HG03521 (cell line): ENCODE measurements at regions not wholly inside any gene's neighbourhood (a gene's known extent, or its start where the extent isn't known, plus 50 kb on each side); places are given as distances from the start of the nearest gene placed in this dataset.
A peak's percentile ranks its signal among the peaks of the same experiment; 100 is the strongest.
"Not testable (repeated sequence)": the region's sequence is repeated elsewhere in the genome, so short reads cannot be mapped to it uniquely, and the experiment has no call there.

ENCODE experiments used
- ATAC-seq: cut with Tn5 transposase; IDR thresholded peaks from one replicate; pipeline ENCODE4 v1.9.1; 2021; ENCODE audit warnings: mild to moderate bottlenecking, moderate library complexity; ENCODE audit not compliant: unreplicated experiment

GRCh38 chr7:121531175-121532070, 135.3 kb upstream of the FAM3C start:
- ATAC-seq, result no peak

- ATAC-seq, result peak; percentile 98
These were observed 134.4 kb upstream of the FAM3C start for GRCh38 chr7:121530227-121531174.

GRCh38 chr7:121529003-121529402, 132.9 kb upstream of the FAM3C start:
- no peak for ATAC-seq

GRCh38 chr7:121526210-121526609, 130.1 kb upstream of the FAM3C start:
- ATAC-seq, result not testable (repeated sequence)

GRCh38 chr7:121525155-121525819, 129.2 kb upstream of the FAM3C start:
- ATAC-seq, result no peak

- no peak for ATAC-seq
These were observed 125.7 kb upstream of the FAM3C start for GRCh38 chr7:121521711-121522400.

- no peak for ATAC-seq
These were observed 124.8 kb upstream of the FAM3C start for GRCh38 chr7:121520911-121521310.

- ATAC-seq, result peak; percentile 76
These were observed 123.7 kb upstream of the FAM3C start for GRCh38 chr7:121519548-121520521.

- no peak for ATAC-seq
These were observed 121.5 kb upstream of the FAM3C start for GRCh38 chr7:121517591-121517990.

- ATAC-seq, result no peak
These were observed 120.7 kb upstream of the FAM3C start for GRCh38 chr7:121516821-121517220.

- no peak for ATAC-seq
These were observed 119.7 kb upstream of the FAM3C start for GRCh38 chr7:121515630-121516401.

GRCh38 chr7:121515229-121515628, 119.1 kb upstream of the FAM3C start:
- ATAC-seq, result no peak

GRCh38 chr7:121513105-121513504, 117.0 kb upstream of the FAM3C start:
- ATAC-seq, result no peak

- ATAC-seq, result no peak
These were observed 114.9 kb upstream of the FAM3C start for GRCh38 chr7:121510858-121511482.

GRCh38 chr7:121510302-121510701, 114.2 kb upstream of the FAM3C start:
- ATAC-seq, result no peak

- no peak for ATAC-seq
These were observed 109.6 kb upstream of the FAM3C start for GRCh38 chr7:121505540-121506182.

- no peak for ATAC-seq
These were observed 108.9 kb upstream of the FAM3C start for GRCh38 chr7:121505021-121505420.

- ATAC-seq, result no peak
These were observed 108.4 kb upstream of the FAM3C start for GRCh38 chr7:121504482-121504881.
